ENCODE measurements at regions not wholly inside any gene's neighbourhood (a gene's known extent, or its start where the extent isn't known, plus 50 kb on each side); places are given as distances from the start of the nearest gene placed in this dataset.

GRCh38 chr3:144663456-144664436 is 692.1 kb downstream of the DIPK2A start:
- no peaks in the 10 kb centered on the region for H3K4me1 ChIP-seq (ENCODE audit: control insufficient read depth in 3 of 3, insufficient read depth in 3 of 3, low read length in 3 of 3)
- H3K4me3 ChIP-seq (ENCODE audit: low read length in 3 of 3) = no peak overlapping the region
- no peaks in the 10 kb centered on the region for H3K9me3 ChIP-seq (ENCODE audit: control insufficient read depth in 3 of 3, low read length in 3 of 3)
- H3K27ac ChIP-seq (ENCODE audit: low read depth, low read length) = no peak overlapping the region
- H3K27me3 ChIP-seq (ENCODE audit: control insufficient read depth in 3 of 3, insufficient read depth in 3 of 3, low read length in 3 of 3) = no peaks in the 10 kb centered on the region
- no peaks in the 10 kb centered on the region for H3K36me3 ChIP-seq (ENCODE audit: control insufficient read depth in 3 of 3, insufficient read depth in 3 of 3, low read length in 3 of 3)
- no peak overlapping the region for H3K9ac ChIP-seq (ENCODE audit: low read depth in 1 of 3, low read length in 3 of 3)

DNA sequence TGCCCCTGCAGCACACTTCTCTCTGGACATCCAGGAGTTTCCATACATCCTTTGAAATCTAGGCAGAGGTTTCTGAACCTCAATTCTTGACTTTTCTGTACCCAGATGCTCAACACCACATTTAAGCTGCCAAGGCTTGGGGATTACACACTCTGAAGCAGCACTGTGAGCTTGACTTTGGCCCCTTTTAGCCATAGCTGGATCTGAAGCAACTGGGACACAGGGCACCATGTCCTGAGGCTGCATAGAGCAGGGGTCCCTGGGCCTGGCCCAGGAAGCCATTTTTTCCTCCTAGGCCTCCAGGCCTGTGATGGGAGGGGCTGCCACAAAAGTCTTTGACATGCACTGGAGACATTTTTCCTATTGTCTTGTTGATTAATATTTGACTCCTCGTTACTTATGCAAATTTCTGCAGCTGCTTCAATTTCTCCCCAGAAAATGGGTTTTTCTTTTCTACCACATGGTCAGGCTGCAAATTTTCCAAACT is 694.0 kb downstream of the DIPK2A start:
- Histone ChIP-seq H3K27ac (ENCODE audit: low read depth, low read length) (no peak overlapping the region), H3K27me3 (ENCODE audit: control insufficient read depth in 3 of 3, insufficient read depth in 3 of 3, low read length in 3 of 3) (no peaks in the 10 kb centered on the region), H3K4me3 (ENCODE audit: low read length in 3 of 3) (no peak overlapping the region), H3K4me1 (ENCODE audit: control insufficient read depth in 3 of 3, insufficient read depth in 3 of 3, low read length in 3 of 3) (no peaks in the 10 kb centered on the region), H3K36me3 (ENCODE audit: control insufficient read depth in 3 of 3, insufficient read depth in 3 of 3, low read length in 3 of 3) (no peaks in the 10 kb centered on the region), H3K9ac (ENCODE audit: low read depth in 1 of 3, low read length in 3 of 3) (no peak overlapping the region), H3K9me3 (ENCODE audit: control insufficient read depth in 3 of 3, low read length in 3 of 3) (no peaks in the 10 kb centered on the region)

- Histone ChIP-seq H3K36me3 (ENCODE audit: control insufficient read depth in 3 of 3, insufficient read depth in 3 of 3, low read length in 3 of 3) (no peaks in the 10 kb centered on the region), H3K27ac (ENCODE audit: low read depth, low read length) (no peak overlapping the region), H3K9me3 (ENCODE audit: control insufficient read depth in 3 of 3, low read length in 3 of 3) (no peaks in the 10 kb centered on the region), H3K4me1 (ENCODE audit: control insufficient read depth in 3 of 3, insufficient read depth in 3 of 3, low read length in 3 of 3) (no peaks in the 10 kb centered on the region), H3K27me3 (ENCODE audit: control insufficient read depth in 3 of 3, insufficient read depth in 3 of 3, low read length in 3 of 3) (no peaks in the 10 kb centered on the region), H3K9ac (ENCODE audit: low read depth in 1 of 3, low read length in 3 of 3) (no peak overlapping the region), H3K4me3 (ENCODE audit: low read length in 3 of 3) (no peak overlapping the region)
Measured at GRCh38 chr3:144670571-144670970, 698.9 kb downstream of the DIPK2A start.

GRCh38 chr3:144677103-144677502 is 705.5 kb downstream of the DIPK2A start:
- Histone ChIP-seq H3K4me3 (ENCODE audit: low read length in 3 of 3) (no peak overlapping the region), H3K27ac (ENCODE audit: low read depth, low read length) (no peak overlapping the region), H3K27me3 (ENCODE audit: control insufficient read depth in 3 of 3, insufficient read depth in 3 of 3, low read length in 3 of 3) (no peaks in the 10 kb centered on the region), H3K4me1 (ENCODE audit: control insufficient read depth in 3 of 3, insufficient read depth in 3 of 3, low read length in 3 of 3) (no peaks in the 10 kb centered on the region), H3K9ac (ENCODE audit: low read depth in 1 of 3, low read length in 3 of 3) (no peak overlapping the region), H3K9me3 (ENCODE audit: control insufficient read depth in 3 of 3, low read length in 3 of 3) (no peaks in the 10 kb centered on the region), H3K36me3 (ENCODE audit: control insufficient read depth in 3 of 3, insufficient read depth in 3 of 3, low read length in 3 of 3) (no peaks in the 10 kb centered on the region)

DNA sequence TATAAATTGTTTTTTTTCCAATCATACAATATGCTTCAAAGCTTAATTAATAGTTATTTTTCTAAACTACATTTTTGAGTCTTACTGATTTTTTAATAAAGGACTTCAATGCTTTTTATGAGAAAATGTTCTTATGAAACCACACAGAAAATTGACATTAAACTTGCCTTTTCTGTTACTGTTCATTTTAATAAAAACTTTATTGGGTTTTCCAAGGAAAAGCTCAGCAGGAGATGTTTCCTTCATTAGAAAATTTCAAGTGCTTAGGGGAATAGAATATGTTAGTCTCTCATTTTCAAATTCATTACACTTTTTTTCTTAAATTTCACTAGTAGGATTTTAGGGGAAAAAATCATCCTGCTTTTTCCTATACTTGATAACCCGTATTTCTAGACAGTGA is 711.4 kb downstream of the DIPK2A start:
- Histone ChIP-seq H3K4me3 (ENCODE audit: low read length in 3 of 3) (no peak overlapping the region), H3K36me3 (ENCODE audit: control insufficient read depth in 3 of 3, insufficient read depth in 3 of 3, low read length in 3 of 3) (no peaks in the 10 kb centered on the region), H3K4me1 (ENCODE audit: control insufficient read depth in 3 of 3, insufficient read depth in 3 of 3, low read length in 3 of 3) (no peaks in the 10 kb centered on the region), H3K9me3 (ENCODE audit: control insufficient read depth in 3 of 3, low read length in 3 of 3) (no peaks in the 10 kb centered on the region), H3K27me3 (ENCODE audit: control insufficient read depth in 3 of 3, insufficient read depth in 3 of 3, low read length in 3 of 3) (no peaks in the 10 kb centered on the region), H3K9ac (ENCODE audit: low read depth in 1 of 3, low read length in 3 of 3) (no peak overlapping the region), H3K27ac (ENCODE audit: low read depth, low read length) (no peak overlapping the region)

GRCh38 chr3:144687862-144688261 is 716.2 kb downstream of the DIPK2A start:
- H3K4me1 ChIP-seq (ENCODE audit: control insufficient read depth in 3 of 3, insufficient read depth in 3 of 3, low read length in 3 of 3) = no peaks in the 10 kb centered on the region
- H3K27ac ChIP-seq (ENCODE audit: low read depth, low read length) = no peak overlapping the region
- no peak overlapping the region for H3K4me3 ChIP-seq (ENCODE audit: low read length in 3 of 3)
- H3K9ac ChIP-seq (ENCODE audit: low read depth in 1 of 3, low read length in 3 of 3) = no peak overlapping the region
- no peaks in the 10 kb centered on the region for H3K9me3 ChIP-seq (ENCODE audit: control insufficient read depth in 3 of 3, low read length in 3 of 3)
- H3K27me3 ChIP-seq (ENCODE audit: control insufficient read depth in 3 of 3, insufficient read depth in 3 of 3, low read length in 3 of 3) = no peaks in the 10 kb centered on the region
- no peaks in the 10 kb centered on the region for H3K36me3 ChIP-seq (ENCODE audit: control insufficient read depth in 3 of 3, insufficient read depth in 3 of 3, low read length in 3 of 3)

GRCh38 chr3:144692488-144692887 is 720.9 kb downstream of the DIPK2A start:
- no peak overlapping the region for H3K27ac ChIP-seq (ENCODE audit: low read depth, low read length)
- H3K4me1 ChIP-seq (ENCODE audit: control insufficient read depth in 3 of 3, insufficient read depth in 3 of 3, low read length in 3 of 3) = no peaks in the 10 kb centered on the region
- H3K27me3 ChIP-seq (ENCODE audit: control insufficient read depth in 3 of 3, insufficient read depth in 3 of 3, low read length in 3 of 3) = no peaks in the 10 kb centered on the region
- no peak overlapping the region for H3K4me3 ChIP-seq (ENCODE audit: low read length in 3 of 3)
- H3K36me3 ChIP-seq (ENCODE audit: control insufficient read depth in 3 of 3, insufficient read depth in 3 of 3, low read length in 3 of 3) = no peaks in the 10 kb centered on the region
- no peaks in the 10 kb centered on the region for H3K9me3 ChIP-seq (ENCODE audit: control insufficient read depth in 3 of 3, low read length in 3 of 3)
- H3K9ac ChIP-seq (ENCODE audit: low read depth in 1 of 3, low read length in 3 of 3) = no peak overlapping the region

GRCh38 chr3:144708437-144708836 is 736.8 kb downstream of the DIPK2A start:
- Histone ChIP-seq H3K36me3 (ENCODE audit: control insufficient read depth in 3 of 3, insufficient read depth in 3 of 3, low read length in 3 of 3) (no peaks in the 10 kb centered on the region), H3K4me1 (ENCODE audit: control insufficient read depth in 3 of 3, insufficient read depth in 3 of 3, low read length in 3 of 3) (no peaks in the 10 kb centered on the region), H3K9ac (ENCODE audit: low read depth in 1 of 3, low read length in 3 of 3) (no peak overlapping the region), H3K27me3 (ENCODE audit: control insufficient read depth in 3 of 3, insufficient read depth in 3 of 3, low read length in 3 of 3) (no peaks in the 10 kb centered on the region), H3K27ac (ENCODE audit: low read depth, low read length) (no peak overlapping the region), H3K9me3 (ENCODE audit: control insufficient read depth in 3 of 3, low read length in 3 of 3) (no peaks in the 10 kb centered on the region), H3K4me3 (ENCODE audit: low read length in 3 of 3) (no peak overlapping the region)

GRCh38 chr3:144737281-144737680 is 765.7 kb downstream of the DIPK2A start:
- H3K9me3 ChIP-seq (ENCODE audit: control insufficient read depth in 3 of 3, low read length in 3 of 3) = no peaks in the 10 kb centered on the region
- H3K27me3 ChIP-seq (ENCODE audit: control insufficient read depth in 3 of 3, insufficient read depth in 3 of 3, low read length in 3 of 3) = no peaks in the 10 kb centered on the region
- H3K9ac ChIP-seq (ENCODE audit: low read depth in 1 of 3, low read length in 3 of 3) = no peak overlapping the region
- H3K4me3 ChIP-seq (ENCODE audit: low read length in 3 of 3) = no peak overlapping the region
- H3K27ac ChIP-seq (ENCODE audit: low read depth, low read length) = no peak overlapping the region
- H3K4me1 ChIP-seq (ENCODE audit: control insufficient read depth in 3 of 3, insufficient read depth in 3 of 3, low read length in 3 of 3) = no peaks in the 10 kb centered on the region
- H3K36me3 ChIP-seq (ENCODE audit: control insufficient read depth in 3 of 3, insufficient read depth in 3 of 3, low read length in 3 of 3) = no peaks in the 10 kb centered on the region

DNA sequence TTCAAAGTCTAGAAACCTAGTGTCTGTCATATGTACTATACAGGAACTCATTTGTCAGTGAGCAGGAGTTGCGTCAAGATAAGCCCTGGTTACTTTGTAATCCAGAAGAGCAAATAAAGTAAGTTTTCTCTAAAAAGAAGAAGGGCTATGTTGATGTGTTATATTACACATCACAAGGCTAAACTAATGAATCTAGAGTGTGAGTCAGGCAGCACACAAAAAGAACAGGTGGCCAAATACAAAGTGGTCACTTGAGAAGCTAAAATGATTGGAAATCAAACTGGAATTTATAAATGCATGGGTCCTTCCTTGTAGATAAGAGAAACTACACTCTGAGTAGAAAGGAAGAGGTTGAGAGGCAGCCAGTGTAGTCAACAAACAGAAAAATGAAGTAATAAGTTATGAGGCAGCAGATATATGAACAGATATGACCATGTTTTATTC is 771.6 kb downstream of the DIPK2A start:
- Histone ChIP-seq H3K9me3 (ENCODE audit: control insufficient read depth in 3 of 3, low read length in 3 of 3) (no peaks in the 10 kb centered on the region), H3K27ac (ENCODE audit: low read depth, low read length) (no peak overlapping the region), H3K36me3 (ENCODE audit: control insufficient read depth in 3 of 3, insufficient read depth in 3 of 3, low read length in 3 of 3) (no peaks in the 10 kb centered on the region), H3K4me1 (ENCODE audit: control insufficient read depth in 3 of 3, insufficient read depth in 3 of 3, low read length in 3 of 3) (no peaks in the 10 kb centered on the region), H3K9ac (ENCODE audit: low read depth in 1 of 3, low read length in 3 of 3) (no peak overlapping the region), H3K4me3 (ENCODE audit: low read length in 3 of 3) (no peak overlapping the region), H3K27me3 (ENCODE audit: control insufficient read depth in 3 of 3, insufficient read depth in 3 of 3, low read length in 3 of 3) (no peaks in the 10 kb centered on the region)
